ENCODE measurements at regions not wholly inside any gene's neighbourhood (a gene's known extent, or its start where the extent isn't known, plus 50 kb on each side); places are given as distances from the start of the nearest gene placed in this dataset.

- ATAC-seq = no peak; the same call in 2 of the 3 replicates
- H3K36me3 Mint-ChIP-seq (ENCODE audit: low read depth) = no peaks in the 10 kb centered on the region
- peaks cover 8% of the 10 kb centered on the region for H4K20me1 ChIP-seq (replicated peaks; ENCODE audit: insufficient read depth)
- H3K27ac Mint-ChIP-seq = no peak overlapping the region; the same call in 1 of the 2 replicates
- H3K4me2 ChIP-seq = peak overlapping the region; percentile 99
- peak overlapping the region; percentile 93 for H3K4me3 Mint-ChIP-seq
- TF ChIP-seq ZNF114 (CRISPR knock-in tag; IDR thresholded peaks at IDR 0.05) (no peak), ZNF331 (CRISPR knock-in tag; IDR thresholded peaks at IDR 0.05; ENCODE audit: low read depth) (no peak), STAT1 (IDR thresholded peaks at IDR 0.05; ENCODE audit: unreplicated experiment) (no peak), JUNB (IDR thresholded peaks at IDR 0.05; ENCODE audit: unreplicated experiment) (no peak), EZH2 (IDR thresholded peaks at IDR 0.05; ENCODE audit: low read depth, unreplicated experiment) (no peak), EZH2phosphoT487 (IDR thresholded peaks at IDR 0.05; ENCODE audit: unreplicated experiment) (no peak), ZNF462 (CRISPR knock-in tag; IDR thresholded peaks at IDR 0.05) (no peak), CTCF (conservative IDR thresholded peaks at IDR 0.05; ENCODE audit: low read depth in 2 of 2) (no peak), ETS1 (IDR thresholded peaks at IDR 0.05) (no peak), NANOG (IDR thresholded peaks at IDR 0.05; ENCODE audit: borderline replicate concordance) (no peak), POLR2AphosphoS5 (IDR thresholded peaks at IDR 0.05; ENCODE audit: low read depth) (no peak), CREB1 (CRISPR knock-in tag; IDR thresholded peaks at IDR 0.05; ENCODE audit: low read depth) (no peak)
- H3K36me3 ChIP-seq (ENCODE audit: insufficient read depth) = no peaks in the 10 kb centered on the region
- H3K27ac ChIP-seq (ENCODE audit: low read depth) = peak overlapping the region; percentile 94
- H3K27me3 Mint-ChIP-seq (ENCODE audit: insufficient read depth, low read depth, poor library complexity) = peaks cover 12% of the 10 kb centered on the region
- no peak for DNase-seq (ENCODE audit: low spot score)
- peaks cover 27% of the 10 kb centered on the region for H3K79me2 ChIP-seq (replicated peaks; ENCODE audit: insufficient read depth)
- peaks cover 34% of the 10 kb centered on the region for H3K4me1 ChIP-seq (ENCODE audit: insufficient read depth)
- no peaks in the 10 kb centered on the region; the same call in 1 of the 3 replicates for H3K9me3 Mint-ChIP-seq
- H3K9me2 ChIP-seq (ENCODE audit: insufficient read depth) = no peaks in the 10 kb centered on the region
- peaks cover 10% of the 10 kb centered on the region; the same call in 1 of the 2 replicates for H3K27me3 ChIP-seq (ENCODE audit: insufficient read depth)
- H3K4me3 ChIP-seq = peak overlapping the region; percentile 95
- H3K4me1 Mint-ChIP-seq = peaks cover 40% of the 10 kb centered on the region
- peak overlapping the region; percentile 81 for H2AFZ ChIP-seq
- 0 out of 2 replicates have a peak, but pooled peaks cover 3% of the 10 kb centered on the region for H3F3A ChIP-seq (replicated peaks; ENCODE audit: low read depth)
Observed at GRCh38 chr3:159764490-159765029, 224.1 kb upstream of the IL12A start.
